CD4-positive, CD25-positive, alpha-beta regulatory T cell (primary cell): ENCODE measurements at regions not wholly inside any gene's neighbourhood (a gene's known extent, or its start where the extent isn't known, plus 50 kb on each side); places are given as distances from the start of the nearest gene placed in this dataset.

Experiments
- ATAC-seq, 2 donors: fragments of 150-1000 bp; cut with Tn5 transposase; one replicate each; pipeline ENCODE4 v1.10.0; 2021; ENCODE audit warnings: low read depth in 2 of 2, moderate number of reproducible peaks in 2 of 2, moderate library complexity in 1 of 2
- DNase-seq, 3 donors: peaks; one replicate each; pipeline versions ENCODE4 v3.0.0 to v3.0.0-alpha.2; 2012 to 2022; ENCODE audit warnings: mixed read lengths in 1 of 3
- H3K27ac ChIP-seq: one replicate; pipeline ENCODE4 v1.7.0; 2013; ENCODE audit warnings: mild to moderate bottlenecking, low read length; ENCODE audit not compliant: insufficient read depth, poor library complexity, severe bottlenecking
- H3K27me3 ChIP-seq: one replicate; pipeline ENCODE4 v1.7.0; 2013; ENCODE audit warnings: low read length; ENCODE audit not compliant: control insufficient read depth, insufficient read depth
- H3K36me3 ChIP-seq: one replicate; pipeline ENCODE4 v1.7.0; 2013; ENCODE audit warnings: mild to moderate bottlenecking, low read length, moderate library complexity; ENCODE audit not compliant: control insufficient read depth, insufficient read depth
- H3K4me1 ChIP-seq: 2 replicates; pipeline ENCODE4 v1.7.0; 2013; ENCODE audit warnings: mild to moderate bottlenecking, low read length; ENCODE audit not compliant: insufficient read depth, control insufficient read depth, poor library complexity, severe bottlenecking
- H3K4me3 ChIP-seq: one replicate; pipeline ENCODE4 v1.7.0; 2013; ENCODE audit warnings: low read depth, mild to moderate bottlenecking, low read length, moderate library complexity
- H3K9me3 ChIP-seq, 2 experiments: 1 replicate in 1 of 2; 2 replicates in 1 of 2; pipeline ENCODE4 v1.7.0; 2013; ENCODE audit warnings: low read length in 2 of 2, mild to moderate bottlenecking in 1 of 2, moderate library complexity in 1 of 2; ENCODE audit not compliant: control insufficient read depth in 2 of 2
- H3K27ac Mint-ChIP-seq, 3 donors: one replicate each; pipeline ENCODE4 v1.8.0; 2020 to 2022; ENCODE audit warnings: mild to moderate bottlenecking in 3 of 3, mixed read lengths in 3 of 3, moderate library complexity in 2 of 3
- H3K27me3 Mint-ChIP-seq: one replicate; pipeline ENCODE4 v1.8.0; 2022; ENCODE audit warnings: mild to moderate bottlenecking, mixed read lengths
- H3K36me3 Mint-ChIP-seq: one replicate; pipeline ENCODE4 v1.8.0; 2020; ENCODE audit warnings: mixed read lengths
- H3K4me1 Mint-ChIP-seq, 4 donors: one replicate each; pipeline ENCODE4 v1.8.0; 2020 to 2022; ENCODE audit warnings: mixed read lengths in 4 of 4, mild to moderate bottlenecking in 1 of 4
- H3K4me3 Mint-ChIP-seq, 4 donors: one replicate each; pipeline ENCODE4 v1.8.0; 2020 to 2022; ENCODE audit warnings: mild to moderate bottlenecking in 4 of 4, mixed read lengths in 4 of 4, moderate library complexity in 3 of 4
- H3K9me3 Mint-ChIP-seq, 7 donors: one replicate each; pipeline ENCODE4 v1.8.0; 2020 to 2022; ENCODE audit warnings: mixed read lengths in 7 of 7, mild to moderate bottlenecking in 3 of 7, moderate library complexity in 2 of 7

DNA sequence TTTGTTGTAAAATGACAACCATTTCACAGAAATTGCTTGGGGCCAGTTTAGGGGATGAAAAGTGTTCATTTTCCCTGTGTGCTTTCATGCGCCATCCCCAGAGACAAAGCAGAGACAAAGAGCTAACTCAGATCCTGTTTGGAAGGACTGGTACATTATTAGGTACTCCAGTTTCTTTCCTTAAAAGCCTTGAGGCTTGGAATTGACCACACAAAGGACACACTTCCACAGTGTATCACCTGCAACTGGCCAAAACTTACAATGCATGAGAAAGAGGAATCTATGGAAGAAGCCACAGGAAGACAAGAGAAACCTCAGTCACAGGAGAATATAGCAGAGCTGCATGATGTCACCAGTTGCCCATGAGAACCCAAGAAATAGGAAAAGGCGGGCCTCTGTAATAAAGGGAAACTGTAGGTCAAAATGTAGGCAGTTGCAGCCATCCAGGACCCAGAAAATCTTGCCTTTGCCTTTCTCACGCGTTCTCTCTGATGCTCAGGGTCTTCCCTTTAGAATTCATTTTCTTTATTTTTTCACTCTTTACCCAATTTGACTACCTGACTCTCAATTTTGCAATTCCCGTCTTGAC lies 339.0 kb downstream of the RMST start:
- H3K27ac ChIP-seq: no peak overlapping the region
- no peak for DNase-seq
- no peaks in the 10 kb centered on the region for H3K4me1 Mint-ChIP-seq
- no peaks in the 10 kb centered on the region for H3K27me3 ChIP-seq
- H3K36me3 ChIP-seq: no peaks in the 10 kb centered on the region
- H3K36me3 Mint-ChIP-seq: no peaks in the 10 kb centered on the region
- H3K4me3 Mint-ChIP-seq: no peak overlapping the region
- no peak for ATAC-seq
- H3K4me3 ChIP-seq: no peak overlapping the region
- peaks cover 1 to 8% (median 5%) of the 10 kb centered on the region in 7 donors for H3K9me3 Mint-ChIP-seq
- peaks cover 0 to 3% of the 10 kb centered on the region in 2 experiments for H3K9me3 ChIP-seq
- no peaks in the 10 kb centered on the region for H3K4me1 ChIP-seq
- H3K27me3 Mint-ChIP-seq: no peaks in the 10 kb centered on the region
- H3K27ac Mint-ChIP-seq: no peak overlapping the region

DNA sequence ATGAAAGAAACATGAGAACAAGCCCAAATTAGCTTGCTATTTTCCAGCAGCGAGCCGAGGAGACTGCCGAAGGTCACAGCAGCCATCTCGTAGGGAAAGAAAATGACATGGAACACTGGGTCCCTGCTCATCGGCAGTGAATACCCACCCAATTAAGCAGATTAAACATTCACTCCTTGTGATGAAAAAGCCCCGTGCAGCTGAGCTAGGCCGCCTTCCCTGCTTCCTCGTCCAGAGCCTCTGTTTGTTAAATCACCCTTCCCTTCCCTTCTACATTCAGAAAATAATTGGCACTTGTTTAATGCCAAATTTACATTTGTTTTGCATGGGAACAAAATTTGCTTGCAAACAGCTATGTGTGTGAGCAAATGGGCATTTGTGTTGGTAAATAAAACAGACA lies 342.5 kb downstream of the RMST start:
- H3K27ac ChIP-seq: no peak overlapping the region
- H3K4me3 Mint-ChIP-seq: no peak overlapping the region
- DNase-seq (no peak), ATAC-seq (no peak)
- H3K4me3 ChIP-seq: no peak overlapping the region
- H3K27me3 Mint-ChIP-seq: peaks cover 5% of the 10 kb centered on the region
- no peaks in the 10 kb centered on the region for H3K4me1 ChIP-seq
- H3K27me3 ChIP-seq: no peaks in the 10 kb centered on the region
- H3K36me3 ChIP-seq: no peaks in the 10 kb centered on the region
- H3K9me3 Mint-ChIP-seq: peaks cover 0 to 14% (median 10%) of the 10 kb centered on the region in 7 donors
- peaks cover 0 to 3% of the 10 kb centered on the region in 2 experiments for H3K9me3 ChIP-seq
- no peak overlapping the region for H3K27ac Mint-ChIP-seq
- H3K4me1 Mint-ChIP-seq: no peaks in the 10 kb centered on the region
- H3K36me3 Mint-ChIP-seq: no peaks in the 10 kb centered on the region

DNA sequence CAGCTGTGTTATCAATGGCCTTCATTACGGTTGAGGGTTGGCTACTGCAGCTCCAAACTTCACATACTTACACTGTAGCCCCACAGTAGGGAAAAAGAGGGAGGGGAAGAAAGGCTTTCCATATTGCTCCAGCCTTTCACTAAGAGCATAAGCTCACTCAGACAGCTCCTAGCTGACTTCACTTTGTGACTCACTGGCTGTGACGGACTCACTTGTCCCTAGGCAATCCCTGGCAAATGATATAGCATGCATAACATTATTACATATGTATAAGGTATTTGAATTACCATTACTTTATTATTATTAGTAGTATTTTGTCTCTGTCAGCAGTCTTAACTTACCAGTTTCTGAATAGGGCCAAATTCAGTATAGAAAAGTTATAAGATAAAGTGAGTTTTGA lies 350.7 kb downstream of the RMST start:
- no peak overlapping the region for H3K27ac ChIP-seq
- no peaks in the 10 kb centered on the region for H3K4me1 ChIP-seq
- H3K4me1 Mint-ChIP-seq: no peaks in the 10 kb centered on the region
- H3K27me3 Mint-ChIP-seq: peaks cover 2% of the 10 kb centered on the region
- ATAC-seq (no peak), DNase-seq (no peak)
- no peaks in the 10 kb centered on the region for H3K9me3 ChIP-seq
- no peaks in the 10 kb centered on the region for H3K36me3 Mint-ChIP-seq
- no peak overlapping the region for H3K4me3 ChIP-seq
- no peak overlapping the region for H3K27ac Mint-ChIP-seq
- H3K36me3 ChIP-seq: no peaks in the 10 kb centered on the region
- H3K9me3 Mint-ChIP-seq: peaks cover 0 to 6% (median 4%) of the 10 kb centered on the region in 7 donors
- H3K27me3 ChIP-seq: no peaks in the 10 kb centered on the region
- H3K4me3 Mint-ChIP-seq: no peak overlapping the region

DNA sequence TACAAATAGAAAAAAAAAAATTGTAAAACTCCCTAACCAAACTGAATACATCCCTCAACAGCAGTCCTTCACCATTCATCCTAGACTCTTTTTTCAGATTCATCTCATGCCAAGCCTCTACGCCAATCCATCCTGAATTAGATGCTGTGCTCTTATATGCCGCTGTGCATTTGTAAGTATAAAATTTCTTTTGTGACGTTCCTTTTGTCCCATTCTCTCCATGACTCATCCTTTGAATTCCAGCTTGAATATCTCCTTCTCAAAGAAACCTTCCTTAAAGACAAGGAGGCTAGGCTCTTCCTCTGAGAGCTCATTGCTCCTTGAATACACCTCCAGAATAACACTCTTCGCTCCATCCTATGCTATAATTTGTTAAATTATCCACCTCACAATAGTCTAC lies 359.2 kb downstream of the RMST start:
- H3K4me1 ChIP-seq: no peaks in the 10 kb centered on the region
- Mint-ChIP-seq H3K27ac (no peak overlapping the region), H3K4me3 (no peak overlapping the region), H3K36me3 (no peaks in the 10 kb centered on the region), H3K4me1 (no peaks in the 10 kb centered on the region), H3K27me3 (no peaks in the 10 kb centered on the region), H3K9me3 (peaks cover 0 to 10% (median 5%) of the 10 kb centered on the region in 7 donors)
- ATAC-seq (no peak), DNase-seq (no peak)
- no peak overlapping the region for H3K4me3 ChIP-seq
- no peaks in the 10 kb centered on the region for H3K27me3 ChIP-seq
- no peak overlapping the region for H3K27ac ChIP-seq
- no peaks in the 10 kb centered on the region for H3K9me3 ChIP-seq
- H3K36me3 ChIP-seq: no peaks in the 10 kb centered on the region

DNA sequence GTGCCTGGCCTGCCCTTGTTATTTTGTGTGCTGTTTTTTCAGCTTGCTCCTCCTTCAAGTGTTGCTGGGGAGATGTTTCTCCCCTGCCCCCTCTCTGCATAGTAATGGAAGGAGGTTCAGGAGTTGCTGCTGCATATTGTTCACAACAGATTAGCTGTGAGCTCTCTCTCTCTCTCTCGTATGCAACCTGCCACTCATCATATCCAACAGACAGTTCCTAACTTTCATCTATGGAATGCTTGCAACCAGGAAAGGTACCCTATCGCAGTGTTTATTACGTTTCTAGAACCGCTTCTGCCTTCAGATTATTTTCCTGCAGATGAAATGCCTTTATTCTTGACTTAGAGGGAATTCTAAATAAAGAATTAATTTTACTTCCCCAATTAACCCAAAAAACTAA lies 372.9 kb downstream of the RMST start:
- ATAC-seq: no peak
- H3K36me3 ChIP-seq: no peaks in the 10 kb centered on the region
- peaks cover 0 to 11% (median 4%) of the 10 kb centered on the region in 7 donors for H3K9me3 Mint-ChIP-seq
- no peak overlapping the region for H3K4me3 Mint-ChIP-seq
- no peak overlapping the region for H3K4me3 ChIP-seq
- no peaks in the 10 kb centered on the region for H3K27me3 Mint-ChIP-seq
- H3K9me3 ChIP-seq: no peaks in the 10 kb centered on the region
- no peak for DNase-seq
- no peak overlapping the region for H3K27ac Mint-ChIP-seq
- no peaks in the 10 kb centered on the region for H3K36me3 Mint-ChIP-seq
- no peaks in the 10 kb centered on the region for H3K4me1 Mint-ChIP-seq
- no peaks in the 10 kb centered on the region for H3K4me1 ChIP-seq
- no peak overlapping the region for H3K27ac ChIP-seq
- H3K27me3 ChIP-seq: no peaks in the 10 kb centered on the region

DNA sequence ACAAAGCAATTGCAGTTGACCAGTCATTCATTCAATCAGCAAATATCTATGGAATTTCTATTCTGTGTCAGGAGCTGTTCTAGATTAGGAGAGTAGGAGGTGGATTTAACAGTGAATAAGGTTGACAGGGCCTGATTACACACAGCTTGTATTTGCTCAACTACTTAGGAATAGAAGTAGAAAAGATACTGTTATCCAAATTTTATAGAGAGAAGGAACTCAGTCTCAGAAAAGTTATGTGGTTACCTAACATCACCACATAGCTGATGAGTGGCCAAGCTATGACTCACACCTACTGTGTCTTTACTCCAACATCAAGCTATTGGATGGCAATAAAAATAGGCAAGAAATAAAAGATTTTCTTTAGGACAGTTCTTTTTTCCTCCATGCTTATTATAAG lies 374.8 kb downstream of the RMST start:
- no peaks in the 10 kb centered on the region for H3K9me3 ChIP-seq
- H3K9me3 Mint-ChIP-seq: peaks cover 0 to 5% (median 4%) of the 10 kb centered on the region in 7 donors
- no peak overlapping the region for H3K4me3 Mint-ChIP-seq
- no peak overlapping the region for H3K4me3 ChIP-seq
- H3K27me3 ChIP-seq: no peaks in the 10 kb centered on the region
- H3K27ac ChIP-seq: no peak overlapping the region
- no peaks in the 10 kb centered on the region for H3K4me1 ChIP-seq
- no peaks in the 10 kb centered on the region for H3K36me3 ChIP-seq
- H3K27ac Mint-ChIP-seq: no peak overlapping the region
- no peaks in the 10 kb centered on the region for H3K4me1 Mint-ChIP-seq
- ATAC-seq (no peak), DNase-seq (no peak)
- no peaks in the 10 kb centered on the region for H3K36me3 Mint-ChIP-seq
- H3K27me3 Mint-ChIP-seq: no peaks in the 10 kb centered on the region

DNA sequence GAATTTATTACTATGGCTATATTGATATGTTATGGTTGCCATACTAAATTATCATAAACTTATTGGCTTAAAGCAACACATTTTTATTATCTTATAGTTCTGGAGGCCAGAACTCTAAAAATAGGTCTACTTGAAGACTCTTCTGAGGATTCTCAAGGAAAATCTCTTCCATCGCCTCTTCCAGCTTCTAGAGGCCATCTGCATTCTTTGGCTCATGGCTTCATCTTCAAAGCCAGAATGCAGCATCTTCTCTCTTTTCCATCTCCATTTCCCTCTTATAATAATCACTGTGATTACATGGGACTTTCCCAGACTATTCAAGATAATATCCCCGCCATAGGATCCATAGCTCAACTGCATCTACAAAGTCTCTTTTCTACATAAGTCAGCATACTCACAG lies 385.4 kb downstream of the RMST start:
- Mint-ChIP-seq H3K4me1 (no peaks in the 10 kb centered on the region), H3K36me3 (no peaks in the 10 kb centered on the region), H3K27me3 (no peaks in the 10 kb centered on the region), H3K9me3 (peaks cover 0 to 7% (median 2%) of the 10 kb centered on the region in 7 donors), H3K27ac (peak overlapping the region in 1 of 3 donors; percentile 15), H3K4me3 (no peak overlapping the region)
- ATAC-seq (no peak), DNase-seq (no peak)
- Histone ChIP-seq H3K4me1 (no peaks in the 10 kb centered on the region), H3K27me3 (no peaks in the 10 kb centered on the region), H3K27ac (no peak overlapping the region), H3K9me3 (no peaks in the 10 kb centered on the region), H3K4me3 (no peak overlapping the region), H3K36me3 (no peaks in the 10 kb centered on the region)

DNA sequence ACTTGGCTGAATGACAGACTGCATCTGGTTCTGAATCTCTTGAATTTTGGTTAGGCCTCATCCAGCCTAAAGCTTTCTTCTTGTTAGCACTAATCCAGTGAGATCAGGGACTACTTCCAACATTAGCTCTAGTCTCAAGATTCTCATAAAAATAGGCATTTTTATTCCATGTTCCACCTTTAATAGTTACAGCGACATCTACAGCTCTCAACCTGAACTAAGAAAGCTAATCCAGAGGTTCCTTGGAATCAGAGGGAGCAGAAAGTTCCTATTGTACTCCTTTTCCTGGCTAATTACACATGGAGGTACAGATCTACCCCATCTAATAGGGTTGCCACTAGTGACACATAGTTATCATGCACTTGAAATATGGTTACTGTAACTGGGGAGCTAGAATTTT lies 391.9 kb downstream of the RMST start:
- DNase-seq (no peak), ATAC-seq (no peak)
- Mint-ChIP-seq H3K27me3 (no peaks in the 10 kb centered on the region), H3K27ac (no peak overlapping the region), H3K36me3 (no peaks in the 10 kb centered on the region), H3K9me3 (peaks cover 0 to 9% (median 2%) of the 10 kb centered on the region in 7 donors), H3K4me3 (no peak overlapping the region), H3K4me1 (no peaks in the 10 kb centered on the region)
- no peaks in the 10 kb centered on the region for H3K27me3 ChIP-seq
- H3K27ac ChIP-seq: no peak overlapping the region
- H3K4me1 ChIP-seq: no peaks in the 10 kb centered on the region
- no peaks in the 10 kb centered on the region for H3K9me3 ChIP-seq
- no peaks in the 10 kb centered on the region for H3K36me3 ChIP-seq
- H3K4me3 ChIP-seq: no peak overlapping the region
